COR-L47 (cell line): ENCODE measurements at regions not wholly inside any gene's neighbourhood (a gene's known extent, or its start where the extent isn't known, plus 50 kb on each side); places are given as distances from the start of the nearest gene placed in this dataset.

Experiments
- DNase-seq: peaks from one replicate; lab custom pipeline; 2025; lab: John Stamatoyannopoulos, UW

- no peak for DNase-seq
Observed at GRCh38 chr2:154910701-154911100, 212.2 kb downstream of the KCNJ3 start.

GRCh38 chr2:154908327-154908726, 209.8 kb downstream of the KCNJ3 start:
- DNase-seq = no peak
